IMR-90 (cell line): ENCODE measurements at regions not wholly inside any gene's neighbourhood (a gene's known extent, or its start where the extent isn't known, plus 50 kb on each side); places are given as distances from the start of the nearest gene placed in this dataset.

Source experiments
- ATAC-seq: fragments of 200-7000 bp; cut with Tn5 transposase; 2 replicates; pipeline ENCODE4 v1.9.1; 2020; ENCODE audit warnings: low read depth, mild to moderate bottlenecking, moderate library complexity
- BruUV-seq: library from RNA; stranded (reverse); fragments of 400-500 nt; replicated peaks from 2 replicates; lab custom pipeline; 2021; lab: Mats Ljungman, UMichigan
- CTCF ChIA-PET: fragments of 300-600 bp; formaldehyde crosslinking; extraction: SDS; loops from one replicate; lab custom pipeline; 2021; ENCODE audit warnings: antibody characterized with exemption; lab: Yijun Ruan, JAX
- POLR2A ChIA-PET: fragments of 300-600 bp; sonication (Branson Sonifier 250); formaldehyde crosslinking; loops from one replicate; lab custom pipeline; 2022; ENCODE audit warnings: antibody characterized with exemption; ENCODE audit not compliant: unreplicated experiment; lab: Charles Lee
- DNase-seq: peaks from one replicate; pipeline ENCODE4 v3.0.0; 2013
- H2AFZ ChIP-seq: replicated peaks from 2 replicates; pipeline ENCODE3; 2013; ENCODE audit warnings: low read length, mild to moderate bottlenecking; ENCODE audit not compliant: poor library complexity
- H2AK5ac ChIP-seq: 2 replicates; pipeline ENCODE4 v1.6.1; 2013; ENCODE audit warnings: low read depth, low read length, inconsistent platforms
- H2AK9ac ChIP-seq: replicated peaks from 2 replicates; pipeline ENCODE3; 2013; ENCODE audit warnings: mild to moderate bottlenecking, low read depth, low read length, moderate library complexity; ENCODE audit not compliant: poor library complexity
- H2BK120ac ChIP-seq: 2 replicates; pipeline ENCODE4 v1.6.1; 2013; ENCODE audit warnings: low read depth, low read length, inconsistent platforms
- H2BK15ac ChIP-seq: 3 replicates; pipeline ENCODE4 v1.6.1; 2013; ENCODE audit warnings: low read depth, low read length, inconsistent platforms
- H2BK20ac ChIP-seq: 2 replicates; pipeline ENCODE4 v1.6.1; 2013; ENCODE audit warnings: low read depth, mild to moderate bottlenecking, inconsistent platforms, low read length, moderate library complexity
- H2BK5ac ChIP-seq: 2 replicates; pipeline ENCODE4 v1.6.1; 2013; ENCODE audit warnings: mild to moderate bottlenecking, low read depth, low read length, inconsistent platforms; ENCODE audit not compliant: poor library complexity, severe bottlenecking
- H3K14ac ChIP-seq: replicated peaks from 2 replicates; pipeline ENCODE4 v1.6.1; 2013; ENCODE audit warnings: low read depth, low read length, inconsistent platforms
- H3K18ac ChIP-seq: 2 replicates; pipeline ENCODE4 v1.6.1; 2013; ENCODE audit warnings: low read depth, low read length, control low read depth
- H3K23ac ChIP-seq: 2 replicates; pipeline ENCODE4 v1.6.1; 2013; ENCODE audit warnings: low read depth, low read length, inconsistent platforms
- H3K27ac ChIP-seq: 2 replicates; pipeline ENCODE4 v1.5.1; 2013; ENCODE audit warnings: mild to moderate bottlenecking, control low read depth, low read length; ENCODE audit not compliant: insufficient read depth
- H3K27me3 ChIP-seq: 2 replicates; pipeline ENCODE4 v1.6.1; 2013; ENCODE audit warnings: low read length; ENCODE audit not compliant: control insufficient read depth, insufficient read depth
- H3K36me3 ChIP-seq: 2 replicates; pipeline ENCODE4 v1.6.1; 2013; ENCODE audit warnings: low read length, mixed read lengths; ENCODE audit not compliant: control insufficient read depth, insufficient read depth
- H3K4ac ChIP-seq: 2 replicates; pipeline ENCODE4 v1.6.1; 2013; ENCODE audit warnings: low read depth, low read length, inconsistent platforms
- H3K4me1 ChIP-seq: 2 replicates; pipeline ENCODE4 v1.6.1; 2013; ENCODE audit warnings: low read length, mixed read lengths; ENCODE audit not compliant: control insufficient read depth, insufficient read depth
- H3K4me2 ChIP-seq: 2 replicates; pipeline ENCODE4 v1.6.1; 2013; ENCODE audit warnings: low read depth, mild to moderate bottlenecking, control low read depth, low read length, moderate library complexity
- H3K4me3 ChIP-seq: 2 replicates; pipeline ENCODE4 v1.5.1; 2013; ENCODE audit warnings: low read depth, mild to moderate bottlenecking, control low read depth, low read length, moderate library complexity; ENCODE audit not compliant: insufficient read depth
- H3K56ac ChIP-seq: 2 replicates; pipeline ENCODE4 v1.6.1; 2013; ENCODE audit warnings: low read length, inconsistent platforms; ENCODE audit not compliant: insufficient read depth; ENCODE audit errors: extremely low read depth
- H3K79me1 ChIP-seq, 2 experiments: 2 replicates each; pipeline ENCODE4 v1.6.1; 2013; ENCODE audit warnings: low read length in 2 of 2, inconsistent platforms in 1 of 2, low read depth in 1 of 2
- H3K9ac ChIP-seq: 2 replicates; pipeline ENCODE4 v1.6.1; 2013; ENCODE audit warnings: low read depth, low read length, control low read depth
- H3K9me1 ChIP-seq: 2 replicates; pipeline ENCODE4 v1.6.1; 2013; ENCODE audit warnings: low read length, inconsistent platforms; ENCODE audit not compliant: insufficient read depth
- H3K9me3 ChIP-seq: 2 replicates; pipeline ENCODE4 v1.6.1; 2013; ENCODE audit warnings: low read length; ENCODE audit not compliant: control insufficient read depth, insufficient read depth
- H4K20me1 ChIP-seq: 2 replicates; pipeline ENCODE4 v1.6.1; 2013; ENCODE audit warnings: low read length, inconsistent platforms; ENCODE audit not compliant: insufficient read depth
- H4K5ac ChIP-seq: 2 replicates; pipeline ENCODE4 v1.6.1; 2013; ENCODE audit warnings: mild to moderate bottlenecking, low read depth, low read length, control low read depth
- H4K8ac ChIP-seq, 2 experiments: 2 replicates each; pipeline ENCODE4 v1.6.1; 2013; ENCODE audit warnings: low read depth in 2 of 2, low read length in 2 of 2, control low read depth in 1 of 2, inconsistent platforms in 1 of 2
- H4K91ac ChIP-seq: 2 replicates; pipeline ENCODE4 v1.6.1; 2013; ENCODE audit warnings: low read depth, low read length, inconsistent platforms; ENCODE audit not compliant: insufficient read depth
- BHLHE40 ChIP-seq: fragments of 150-350 bp; IDR thresholded peaks from 2 replicates; pipeline ENCODE4 v1.6.1; 2016; ENCODE audit warnings: mild to moderate bottlenecking, low read depth, low read length
- CEBPB ChIP-seq: IDR thresholded peaks from 2 replicates; pipeline ENCODE4 v1.6.1; 2012; ENCODE audit warnings: low read depth, low read length, improper control_type of control experiment
- CHD1 ChIP-seq: IDR thresholded peaks from 2 replicates; pipeline ENCODE4 v1.6.1; 2012; ENCODE audit warnings: low read depth, low read length, improper control_type of control experiment
- FOS ChIP-seq: fragments of 150-350 bp; IDR thresholded peaks from 2 replicates; pipeline ENCODE4 v1.6.1; 2016; ENCODE audit warnings: low read depth, low read length
- MAFK ChIP-seq: IDR thresholded peaks from 2 replicates; pipeline ENCODE4 v1.6.1; 2012; ENCODE audit warnings: low read depth, low read length, improper control_type of control experiment
- MAZ ChIP-seq: IDR thresholded peaks from 2 replicates; pipeline ENCODE4 v1.6.1; 2012; ENCODE audit warnings: low read depth, mild to moderate bottlenecking, low read length, improper control_type of control experiment, moderate library complexity, borderline replicate concordance
- MXI1 ChIP-seq: IDR thresholded peaks from 2 replicates; pipeline ENCODE4 v1.6.1; 2012; ENCODE audit warnings: low read depth, mild to moderate bottlenecking, low read length, moderate library complexity, borderline replicate concordance
- NFE2L2 ChIP-seq: fragments of 150-350 bp; IDR thresholded peaks from 2 replicates; pipeline ENCODE4 v1.6.1; 2016; ENCODE audit warnings: low read depth, mild to moderate bottlenecking, low read length
- POLR2A ChIP-seq: IDR thresholded peaks from 2 replicates; pipeline ENCODE4 v1.6.1; 2012; ENCODE audit warnings: mild to moderate bottlenecking, low read depth, low read length
- RAD21 ChIP-seq: IDR thresholded peaks from 2 replicates; pipeline ENCODE4 v1.6.1; 2012; ENCODE audit warnings: low read length, improper control_type of control experiment
- RCOR1 ChIP-seq: IDR thresholded peaks from 2 replicates; pipeline ENCODE4 v1.6.1; 2012; ENCODE audit warnings: mild to moderate bottlenecking, low read length, improper control_type of control experiment; ENCODE audit not compliant: insufficient replicate concordance
- RFX5 ChIP-seq: IDR thresholded peaks from 2 replicates; pipeline ENCODE4 v1.8.0; 2012; ENCODE audit warnings: low read depth, mild to moderate bottlenecking, low read length, moderate library complexity
- SMC3 ChIP-seq: fragments of 150-350 bp; IDR thresholded peaks from 2 replicates; pipeline ENCODE4 v1.6.1; 2016; ENCODE audit warnings: low read depth, mild to moderate bottlenecking, antibody characterized with exemption, low read length, moderate library complexity
- WGBS, 2 experiments: methylation state at CpG; one replicate each; pipeline versions ENCODE4 v1.1.5 to v1.1.7; 2013; ENCODE audit warnings: missing lambda C conversion rate in 2 of 2; ENCODE audit not compliant: insufficient read length in 1 of 2; ENCODE audit errors: extremely low coverage in 2 of 2; 5-methylcytosine and 5-hydroxymethylcytosine counted together
- dilution Hi-C: fragments of 300-500 bp; cut with HindIII; formaldehyde crosslinking; loops from one replicate; pipeline ENCODE4 v1.14.3; 2018; ENCODE audit warnings: low sequenced_read_pairs; ENCODE audit not compliant: unreplicated experiment
- in situ Hi-C: fragments of 300-500 bp; cut with MboI; formaldehyde crosslinking; loops from 3 replicates; pipeline ENCODE4 v1.14.3; 2019; ENCODE audit warnings: low sequenced_read_pairs, inconsistent platforms, mixed read lengths
- intact Hi-C: fragments of 100-400 bp; cut with micrococcal nuclease; formaldehyde crosslinking; loops from 2 replicates; pipeline ENCODE4 v1.10.0; 2022
- TF ChIP-seq, protein P1 (sequence below): fragments of 150-350 bp; IDR thresholded peaks from 2 replicates; pipeline ENCODE4 v1.6.1; 2016; ENCODE audit warnings: low read depth, mild to moderate bottlenecking, low read length, moderate library complexity, borderline replicate concordance
- TF ChIP-seq, protein P2 (sequence below): fragments of 150-350 bp; IDR thresholded peaks from 2 replicates; pipeline ENCODE4 v1.6.1; 2017; ENCODE audit warnings: mild to moderate bottlenecking, antibody characterized with exemption, low read length, low read depth
- TF ChIP-seq, protein P3 (sequence below): conservative IDR thresholded peaks from 2 replicates; pipeline ENCODE4 v1.5.1; 2012; ENCODE audit warnings: mild to moderate bottlenecking, low read depth, low read length, improper control_type of control experiment

DNA sequence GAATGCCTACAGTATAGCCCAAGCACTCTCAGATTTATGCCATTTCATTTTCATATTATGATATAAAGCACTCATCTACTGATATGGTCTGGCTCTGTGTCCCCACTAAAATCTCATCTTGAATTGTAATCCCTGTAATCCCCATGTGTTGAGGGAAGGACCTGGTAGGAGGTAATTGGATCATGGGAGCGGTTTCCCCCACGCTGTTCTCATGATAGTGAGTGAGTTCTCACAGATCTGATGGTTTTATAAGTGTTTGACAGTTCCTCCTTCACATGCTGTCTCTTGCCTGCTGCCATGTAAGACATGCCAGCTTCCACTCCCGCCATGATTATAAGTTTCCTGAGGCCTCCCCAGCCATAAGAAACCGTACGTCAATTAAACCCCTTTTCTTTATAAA is 171.7 kb downstream of the OTOR start:
- Histone ChIP-seq H3K23ac (no peak overlapping the region), H3K4ac (no peak overlapping the region), H4K8ac (no peak overlapping the region), H2AK5ac (no peak overlapping the region; the same call in 1 of the 2 replicates), H4K91ac (0 out of 2 replicates have a peak overlapping the region, but pooled peaks have one; percentile 14), H2AK9ac (no peak overlapping the region), H3K4me3 (no peak overlapping the region), H3K9me3 (no peaks in the 10 kb centered on the region), H3K4me2 (no peak overlapping the region), H3K18ac (peak overlapping the region; percentile 35), H3K27me3 (no peaks in the 10 kb centered on the region), H3K27ac (no peak overlapping the region), H3K14ac (no peak overlapping the region), H3K79me1 (no peaks in the 10 kb centered on the region), H2BK15ac (peak overlapping the region; percentile 82; the same call in 2 of the 3 replicates), H3K9me1 (peaks cover 13% of the 10 kb centered on the region), H3K4me1 (peaks cover 12% of the 10 kb centered on the region), H2BK20ac (no peak overlapping the region), H2BK120ac (peak overlapping the region; percentile 50; the same call in 1 of the 2 replicates), H2BK5ac (no peak overlapping the region), H3K36me3 (no peaks in the 10 kb centered on the region), H3K9ac (no peak overlapping the region), H3K56ac (no peak overlapping the region), H4K20me1 (no peaks in the 10 kb centered on the region), H4K5ac (no peak overlapping the region), H2AFZ (no peak overlapping the region)
- no TSS peak for BruUV-seq
- dilution Hi-C loops (no loop called here), in situ Hi-C loops (no loop called here), intact Hi-C loops (no loop called here)
- POLR2A ChIA-PET, result no interaction called here
- WGBS, 2 experiments, result no CpG with 5 or more reads among the region's 5 CpGs
- TF ChIP-seq FOS (no peak), RCOR1 (no peak), CHD1 (no peak), RAD21 (no peak), MAZ (no peak), NFE2L2 (no peak), CEBPB (no peak), SMC3 (no peak), MAFK (no peak), POLR2A (no peak), MXI1 (no peak), BHLHE40 (no peak), RFX5 (no peak)
- TF ChIP-seq, protein P1, sequence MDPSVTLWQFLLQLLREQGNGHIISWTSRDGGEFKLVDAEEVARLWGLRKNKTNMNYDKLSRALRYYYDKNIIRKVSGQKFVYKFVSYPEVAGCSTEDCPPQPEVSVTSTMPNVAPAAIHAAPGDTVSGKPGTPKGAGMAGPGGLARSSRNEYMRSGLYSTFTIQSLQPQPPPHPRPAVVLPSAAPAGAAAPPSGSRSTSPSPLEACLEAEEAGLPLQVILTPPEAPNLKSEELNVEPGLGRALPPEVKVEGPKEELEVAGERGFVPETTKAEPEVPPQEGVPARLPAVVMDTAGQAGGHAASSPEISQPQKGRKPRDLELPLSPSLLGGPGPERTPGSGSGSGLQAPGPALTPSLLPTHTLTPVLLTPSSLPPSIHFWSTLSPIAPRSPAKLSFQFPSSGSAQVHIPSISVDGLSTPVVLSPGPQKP, result no peak
- TF ChIP-seq, protein P2, sequence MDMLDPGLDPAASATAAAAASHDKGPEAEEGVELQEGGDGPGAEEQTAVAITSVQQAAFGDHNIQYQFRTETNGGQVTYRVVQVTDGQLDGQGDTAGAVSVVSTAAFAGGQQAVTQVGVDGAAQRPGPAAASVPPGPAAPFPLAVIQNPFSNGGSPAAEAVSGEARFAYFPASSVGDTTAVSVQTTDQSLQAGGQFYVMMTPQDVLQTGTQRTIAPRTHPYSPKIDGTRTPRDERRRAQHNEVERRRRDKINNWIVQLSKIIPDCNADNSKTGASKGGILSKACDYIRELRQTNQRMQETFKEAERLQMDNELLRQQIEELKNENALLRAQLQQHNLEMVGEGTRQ, result no peak
- TF ChIP-seq, protein P3, sequence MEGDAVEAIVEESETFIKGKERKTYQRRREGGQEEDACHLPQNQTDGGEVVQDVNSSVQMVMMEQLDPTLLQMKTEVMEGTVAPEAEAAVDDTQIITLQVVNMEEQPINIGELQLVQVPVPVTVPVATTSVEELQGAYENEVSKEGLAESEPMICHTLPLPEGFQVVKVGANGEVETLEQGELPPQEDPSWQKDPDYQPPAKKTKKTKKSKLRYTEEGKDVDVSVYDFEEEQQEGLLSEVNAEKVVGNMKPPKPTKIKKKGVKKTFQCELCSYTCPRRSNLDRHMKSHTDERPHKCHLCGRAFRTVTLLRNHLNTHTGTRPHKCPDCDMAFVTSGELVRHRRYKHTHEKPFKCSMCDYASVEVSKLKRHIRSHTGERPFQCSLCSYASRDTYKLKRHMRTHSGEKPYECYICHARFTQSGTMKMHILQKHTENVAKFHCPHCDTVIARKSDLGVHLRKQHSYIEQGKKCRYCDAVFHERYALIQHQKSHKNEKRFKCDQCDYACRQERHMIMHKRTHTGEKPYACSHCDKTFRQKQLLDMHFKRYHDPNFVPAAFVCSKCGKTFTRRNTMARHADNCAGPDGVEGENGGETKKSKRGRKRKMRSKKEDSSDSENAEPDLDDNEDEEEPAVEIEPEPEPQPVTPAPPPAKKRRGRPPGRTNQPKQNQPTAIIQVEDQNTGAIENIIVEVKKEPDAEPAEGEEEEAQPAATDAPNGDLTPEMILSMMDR, result no peak
- CTCF ChIA-PET, result no interaction called here
- ATAC-seq, result no peak
- DNase-seq, result no peak
